ENCODE measurements at regions not wholly inside any gene's neighbourhood (a gene's known extent, or its start where the extent isn't known, plus 50 kb on each side); places are given as distances from the start of the nearest gene placed in this dataset.

- no peak overlapping the region for H3K4me3 ChIP-seq
Measured at GRCh38 chr10:29037348-29038113, 251.3 kb upstream of the LYZL1 start.

GRCh38 chr10:29039091-29039490 is 249.8 kb upstream of the LYZL1 start:
- Histone ChIP-seq H3K4me3 (no peak overlapping the region), H3K27ac (no peak overlapping the region)

More at GRCh38 chr10:29037348-29038113, 251.3 kb upstream of the LYZL1 start:
- no peak overlapping the region for H3K27ac ChIP-seq

GRCh38 chr10:29039677-29040189 is 249.1 kb upstream of the LYZL1 start:
- no peak overlapping the region for H3K4me3 ChIP-seq

GRCh38 chr10:29041616-29042015 is 247.3 kb upstream of the LYZL1 start:
- no peak overlapping the region for H3K27ac ChIP-seq

More at GRCh38 chr10:29039677-29040189, 249.1 kb upstream of the LYZL1 start:
- H3K27ac ChIP-seq, result no peak overlapping the region

GRCh38 chr10:29048506-29048905 is 240.4 kb upstream of the LYZL1 start:
- no peak overlapping the region for H3K4me3 ChIP-seq
- no peak overlapping the region for H3K27ac ChIP-seq

More at GRCh38 chr10:29041616-29042015, 247.3 kb upstream of the LYZL1 start:
- no peak overlapping the region for H3K4me3 ChIP-seq

- H3K4me3 ChIP-seq, result no peak overlapping the region
- no peak overlapping the region for H3K27ac ChIP-seq
Measured at GRCh38 chr10:29050081-29050480, 238.8 kb upstream of the LYZL1 start.

GRCh38 chr10:29055101-29055500 is 233.8 kb upstream of the LYZL1 start:
- H3K27ac ChIP-seq, result no peak overlapping the region
- H3K4me3 ChIP-seq, result no peak overlapping the region

GRCh38 chr10:29056729-29057128 is 232.1 kb upstream of the LYZL1 start:
- Histone ChIP-seq H3K27ac (no peak overlapping the region), H3K4me3 (no peak overlapping the region)

GRCh38 chr10:29057822-29058331 is 231.0 kb upstream of the LYZL1 start:
- Histone ChIP-seq H3K27ac (no peak overlapping the region), H3K4me3 (no peak overlapping the region)

GRCh38 chr10:29063806-29064644 is 224.8 kb upstream of the LYZL1 start:
- Histone ChIP-seq H3K4me3 (no peak overlapping the region), H3K27ac (no peak overlapping the region)

- no peak overlapping the region for H3K27ac ChIP-seq
- no peak overlapping the region for H3K4me3 ChIP-seq
Measured at GRCh38 chr10:29064680-29065079, 224.2 kb upstream of the LYZL1 start.

GRCh38 chr10:29067161-29067560 is 221.7 kb upstream of the LYZL1 start:
- Histone ChIP-seq H3K4me3 (no peak overlapping the region), H3K27ac (no peak overlapping the region)

- Histone ChIP-seq H3K27ac (no peak overlapping the region), H3K4me3 (no peak overlapping the region)
Measured at GRCh38 chr10:29067628-29068027, 221.2 kb upstream of the LYZL1 start.

- H3K27ac ChIP-seq, result no peak overlapping the region
Measured at GRCh38 chr10:29068302-29068701, 220.6 kb upstream of the LYZL1 start.

GRCh38 chr10:29068966-29069365 is 219.9 kb upstream of the LYZL1 start:
- Histone ChIP-seq H3K4me3 (no peak overlapping the region), H3K27ac (no peak overlapping the region)

More at GRCh38 chr10:29068302-29068701, 220.6 kb upstream of the LYZL1 start:
- H3K4me3 ChIP-seq, result no peak overlapping the region

- H3K27ac ChIP-seq, result no peak overlapping the region
- H3K4me3 ChIP-seq, result no peak overlapping the region
Measured at GRCh38 chr10:29069941-29070340, 218.9 kb upstream of the LYZL1 start.

- H3K27ac ChIP-seq, result no peak overlapping the region
- no peak overlapping the region for H3K4me3 ChIP-seq
Measured at GRCh38 chr10:29078919-29079318, 210.0 kb upstream of the LYZL1 start.

- Histone ChIP-seq H3K4me3 (no peak overlapping the region), H3K27ac (no peak overlapping the region)
Measured at GRCh38 chr10:29081231-29081630, 207.6 kb upstream of the LYZL1 start.

GRCh38 chr10:29081951-29082685 is 206.8 kb upstream of the LYZL1 start:
- Histone ChIP-seq H3K27ac (no peak overlapping the region), H3K4me3 (no peak overlapping the region)

GRCh38 chr10:29083096-29083495 is 205.8 kb upstream of the LYZL1 start:
- Histone ChIP-seq H3K27ac (no peak overlapping the region), H3K4me3 (no peak overlapping the region)
